HepG2 (cell line): ENCODE measurements at regions not wholly inside any gene's neighbourhood (a gene's known extent, or its start where the extent isn't known, plus 50 kb on each side); places are given as distances from the start of the nearest gene placed in this dataset.

Source experiments
- ATAC-seq: fragments of 200-7000 bp; cut with Tn5 transposase; 3 replicates; pipeline ENCODE4 v1.9.1; 2020; ENCODE audit warnings: mild to moderate bottlenecking, moderate library complexity
- BruUV-seq: library from RNA; stranded (reverse); fragments of 400-500 nt; replicated peaks from 2 replicates; lab custom pipeline; 2021; lab: Mats Ljungman, UMichigan
- CTCF ChIA-PET: fragments of 300-600 bp; formaldehyde crosslinking; extraction: SDS; loops from one replicate; lab custom pipeline; 2021; ENCODE audit warnings: low total read pairs, inconsistent platforms, low intra/inter-chr PET ratio; lab: Yijun Ruan, JAX
- POLR2A ChIA-PET: fragments of 350-600 bp; sonication (Branson Sonifier 250); formaldehyde crosslinking; loops from one replicate; lab custom pipeline; 2020; ENCODE audit warnings: antibody characterized with exemption, inconsistent platforms; lab: Yijun Ruan, JAX
- DNase-seq: peaks from one replicate; pipeline ENCODE4 v3.0.0-alpha.2; 2015; ENCODE audit warnings: low spot score
- FAIRE-seq: peaks from 3 replicates; lab custom pipeline; 2011; peaks lifted over from hg19 to GRCh38; lab: Jason Lieb, UNC
- H2AFZ ChIP-seq: one replicate; pipeline ENCODE4 v1.6.1; 2011; ENCODE audit warnings: low read length, inconsistent platforms
- H3K27ac ChIP-seq: fragments of 300-600 bp; 3 replicates; pipeline ENCODE4 v1.8.0; 2011; ENCODE audit warnings: mixed run types, mild to moderate bottlenecking, mixed read lengths, low read length, inconsistent platforms; ENCODE audit not compliant: insufficient read depth; ENCODE audit errors: extremely low read length
- H3K27me3 ChIP-seq, 2 experiments: fragments of 200-600 bp in 1 of 2; 2 replicates in 1 of 2; 3 replicates in 1 of 2; pipeline versions ENCODE4 v1.6.0 to v1.8.0; 2011; ENCODE audit warnings: low read length in 2 of 2, mild to moderate bottlenecking in 2 of 2, moderate library complexity in 2 of 2, inconsistent platforms in 1 of 2; ENCODE audit not compliant: insufficient read depth in 2 of 2, control insufficient read depth in 1 of 2
- H3K36me3 ChIP-seq, 2 experiments: fragments of 200-600 bp in 1 of 2; replicated peaks in 1 of 2; 2 replicates in 1 of 2; 3 replicates in 1 of 2; pipeline versions ENCODE4 v1.5.1 to v1.8.0; 2011; ENCODE audit warnings: low read length in 2 of 2, inconsistent platforms in 1 of 2; ENCODE audit not compliant: insufficient read depth in 2 of 2, control insufficient read depth in 1 of 2
- H3K4me1 ChIP-seq: 2 replicates; pipeline ENCODE4 v1.5.1; 2012; ENCODE audit warnings: low read length, inconsistent platforms; ENCODE audit not compliant: insufficient read depth
- H3K4me2 ChIP-seq: 2 replicates; pipeline ENCODE4 v1.6.0; 2011; ENCODE audit warnings: low read depth, low read length, inconsistent platforms
- H3K4me3 ChIP-seq, 3 experiments: fragments of 200-600 bp in 1 of 3; sonication (generic), shearing (Covaris generic) in 1 of 3; replicated peaks in 1 of 3; 2 replicates each; pipeline ENCODE4 v1.5.1; 2011 to 2016; ENCODE audit warnings: low read length in 3 of 3, inconsistent platforms in 2 of 3, low read depth in 2 of 3, mild to moderate bottlenecking in 2 of 3, control low read depth in 1 of 3, mixed read lengths in 1 of 3; ENCODE audit not compliant: insufficient read depth in 1 of 3
- H3K79me2 ChIP-seq: one replicate; pipeline ENCODE4 v1.6.1; 2011; ENCODE audit warnings: low read length, inconsistent platforms; ENCODE audit not compliant: insufficient read depth
- H3K9ac ChIP-seq: 2 replicates; pipeline ENCODE4 v1.6.0; 2011; ENCODE audit warnings: mild to moderate bottlenecking, low read depth, low read length, inconsistent platforms; ENCODE audit not compliant: insufficient read depth
- H3K9me3 ChIP-seq: 2 replicates; pipeline ENCODE4 v1.5.1; 2012; ENCODE audit warnings: mild to moderate bottlenecking, low read length
- H4K20me1 ChIP-seq: 2 replicates; pipeline ENCODE4 v1.6.0; 2011; ENCODE audit warnings: inconsistent platforms, mild to moderate bottlenecking, low read length, moderate library complexity; ENCODE audit not compliant: insufficient read depth
- CBX2 ChIP-seq, 2 experiments: fragments of 200-600 bp in 1 of 2; sonication (generic); formaldehyde crosslinking in 1 of 2; IDR thresholded peaks; 2 replicates each; pipeline versions ENCODE4 v1.7.0 to v1.8.1; 2018 to 2022; ENCODE audit warnings: low read depth in 2 of 2, low read length in 1 of 2, mild to moderate bottlenecking in 1 of 2, missing genetic modification reagents in 1 of 2
- CCAR2 ChIP-seq: fragments of 200-400 bp; formaldehyde crosslinking; optimal IDR thresholded peaks from 2 replicates; pipeline ENCODE3; 2018; ENCODE audit warnings: low read depth, mild to moderate bottlenecking, low read length, moderate library complexity
- HMG20A ChIP-seq: IDR thresholded peaks from 2 replicates; pipeline ENCODE4 v1.6.1; 2016; ENCODE audit warnings: borderline replicate concordance
- NCOR1 ChIP-seq: fragments of 200-600 bp; sonication (generic); IDR thresholded peaks from 2 replicates; pipeline ENCODE4 v1.7.0; 2017; ENCODE audit warnings: antibody characterized with exemption, low read length, borderline replicate concordance
- NFE2 ChIP-seq: sonication (generic); formaldehyde crosslinking; IDR thresholded peaks from 2 replicates; pipeline ENCODE4 v1.4.0; 2020; ENCODE audit warnings: missing genetic modification reagents
- PLRG1 ChIP-seq: fragments of 450-650 bp; conservative IDR thresholded peaks from 2 replicates; pipeline ENCODE4 v1.6.1; 2016
- ZNF660 ChIP-seq: sonication (generic); formaldehyde crosslinking; IDR thresholded peaks from 2 replicates; pipeline ENCODE4 v1.5.1; 2020; ENCODE audit warnings: mild to moderate bottlenecking, low read depth, missing genetic modification reagents, borderline replicate concordance
- WGBS: methylation state at CpG from one replicate; pipeline ENCODE4 v1.1.6; 2017; ENCODE audit warnings: low lambda C conversion rate; 5-methylcytosine and 5-hydroxymethylcytosine counted together
- in situ Hi-C: cut with HindIII; loops from 2 replicates; pipeline ENCODE4 v1.10.0; 2017; ENCODE audit warnings: low pct_unique_long_range_greater_than_20kb; ENCODE audit not compliant: extremely low pct_ligation_motif_present
- intact Hi-C: fragments of 100-400 bp; cut with micrococcal nuclease; formaldehyde crosslinking; loops from one replicate; pipeline ENCODE4 v1.10.0; 2022; ENCODE audit not compliant: unreplicated experiment
- TF ChIP-seq, protein P1 (sequence below): sonication (generic); formaldehyde crosslinking; conservative IDR thresholded peaks from 2 replicates; pipeline ENCODE4 v1.8.0; 2022; ENCODE audit warnings: missing genetic modification reagents
- TF ChIP-seq, protein P2 (sequence below): sonication (generic); formaldehyde crosslinking; IDR thresholded peaks from 2 replicates; pipeline ENCODE4 v1.4.0; 2020; ENCODE audit warnings: missing genetic modification reagents, borderline replicate concordance
- TF ChIP-seq, protein P3 (sequence below): sonication (generic); formaldehyde crosslinking; IDR thresholded peaks from 2 replicates; pipeline ENCODE4 v1.4.0; 2020; ENCODE audit warnings: missing genetic modification reagents

DNA sequence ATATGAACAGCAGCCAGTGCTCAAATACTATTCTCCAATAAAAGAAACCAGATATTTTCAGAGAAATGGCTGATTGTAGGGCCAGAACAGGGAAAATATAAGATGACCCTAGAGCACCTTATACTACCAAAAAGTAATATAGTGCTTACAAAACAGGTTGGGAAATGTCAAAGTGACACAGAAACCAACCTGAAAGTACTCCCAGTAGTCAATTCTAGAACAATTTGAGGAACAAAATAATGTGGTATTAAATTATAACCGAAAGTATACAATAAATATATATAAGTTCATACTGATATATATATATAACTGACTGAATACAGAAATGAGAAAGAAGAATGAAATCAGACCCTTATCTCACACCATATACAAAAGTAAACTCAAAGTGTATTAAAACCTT lies 657.2 kb upstream of the PHF14 start:
- Histone ChIP-seq H3K36me3 (no peaks in the 10 kb centered on the region), H3K27ac (no peak overlapping the region), H3K27me3 (no peaks in the 10 kb centered on the region), H3K4me3 (no peak overlapping the region), H3K9me3 (peaks cover 71% of the 10 kb centered on the region), H4K20me1 (no peaks in the 10 kb centered on the region), H3K79me2 (no peaks in the 10 kb centered on the region), H3K9ac (no peak overlapping the region), H2AFZ (no peak overlapping the region), H3K4me2 (no peak overlapping the region), H3K4me1 (no peaks in the 10 kb centered on the region)
- FAIRE-seq (no peak), DNase-seq (no peak), ATAC-seq (no peak)
- TF ChIP-seq HMG20A (CRISPR knock-in tag) (no peak), PLRG1 (no peak), CCAR2 (no peak), CBX2 (IDR thresholded peaks at IDR 0.05; ENCODE audit: low read depth, low read length) (no peak), CBX2 (CRISPR knock-in tag; IDR thresholded peaks at IDR 0.05; ENCODE audit: low read depth) (no peak), ZNF660 (CRISPR knock-in tag) (no peak), NFE2 (CRISPR knock-in tag) (no peak), NCOR1 (no peak)
- TF ChIP-seq, protein P1, sequence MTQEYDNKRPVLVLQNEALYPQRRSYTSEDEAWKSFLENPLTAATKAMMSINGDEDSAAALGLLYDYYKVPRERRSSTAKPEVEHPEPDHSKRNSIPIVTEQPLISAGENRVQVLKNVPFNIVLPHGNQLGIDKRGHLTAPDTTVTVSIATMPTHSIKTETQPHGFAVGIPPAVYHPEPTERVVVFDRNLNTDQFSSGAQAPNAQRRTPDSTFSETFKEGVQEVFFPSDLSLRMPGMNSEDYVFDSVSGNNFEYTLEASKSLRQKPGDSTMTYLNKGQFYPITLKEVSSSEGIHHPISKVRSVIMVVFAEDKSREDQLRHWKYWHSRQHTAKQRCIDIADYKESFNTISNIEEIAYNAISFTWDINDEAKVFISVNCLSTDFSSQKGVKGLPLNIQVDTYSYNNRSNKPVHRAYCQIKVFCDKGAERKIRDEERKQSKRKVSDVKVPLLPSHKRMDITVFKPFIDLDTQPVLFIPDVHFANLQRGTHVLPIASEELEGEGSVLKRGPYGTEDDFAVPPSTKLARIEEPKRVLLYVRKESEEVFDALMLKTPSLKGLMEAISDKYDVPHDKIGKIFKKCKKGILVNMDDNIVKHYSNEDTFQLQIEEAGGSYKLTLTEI (CRISPR knock-in tag) = no peak
- TF ChIP-seq, protein P2, sequence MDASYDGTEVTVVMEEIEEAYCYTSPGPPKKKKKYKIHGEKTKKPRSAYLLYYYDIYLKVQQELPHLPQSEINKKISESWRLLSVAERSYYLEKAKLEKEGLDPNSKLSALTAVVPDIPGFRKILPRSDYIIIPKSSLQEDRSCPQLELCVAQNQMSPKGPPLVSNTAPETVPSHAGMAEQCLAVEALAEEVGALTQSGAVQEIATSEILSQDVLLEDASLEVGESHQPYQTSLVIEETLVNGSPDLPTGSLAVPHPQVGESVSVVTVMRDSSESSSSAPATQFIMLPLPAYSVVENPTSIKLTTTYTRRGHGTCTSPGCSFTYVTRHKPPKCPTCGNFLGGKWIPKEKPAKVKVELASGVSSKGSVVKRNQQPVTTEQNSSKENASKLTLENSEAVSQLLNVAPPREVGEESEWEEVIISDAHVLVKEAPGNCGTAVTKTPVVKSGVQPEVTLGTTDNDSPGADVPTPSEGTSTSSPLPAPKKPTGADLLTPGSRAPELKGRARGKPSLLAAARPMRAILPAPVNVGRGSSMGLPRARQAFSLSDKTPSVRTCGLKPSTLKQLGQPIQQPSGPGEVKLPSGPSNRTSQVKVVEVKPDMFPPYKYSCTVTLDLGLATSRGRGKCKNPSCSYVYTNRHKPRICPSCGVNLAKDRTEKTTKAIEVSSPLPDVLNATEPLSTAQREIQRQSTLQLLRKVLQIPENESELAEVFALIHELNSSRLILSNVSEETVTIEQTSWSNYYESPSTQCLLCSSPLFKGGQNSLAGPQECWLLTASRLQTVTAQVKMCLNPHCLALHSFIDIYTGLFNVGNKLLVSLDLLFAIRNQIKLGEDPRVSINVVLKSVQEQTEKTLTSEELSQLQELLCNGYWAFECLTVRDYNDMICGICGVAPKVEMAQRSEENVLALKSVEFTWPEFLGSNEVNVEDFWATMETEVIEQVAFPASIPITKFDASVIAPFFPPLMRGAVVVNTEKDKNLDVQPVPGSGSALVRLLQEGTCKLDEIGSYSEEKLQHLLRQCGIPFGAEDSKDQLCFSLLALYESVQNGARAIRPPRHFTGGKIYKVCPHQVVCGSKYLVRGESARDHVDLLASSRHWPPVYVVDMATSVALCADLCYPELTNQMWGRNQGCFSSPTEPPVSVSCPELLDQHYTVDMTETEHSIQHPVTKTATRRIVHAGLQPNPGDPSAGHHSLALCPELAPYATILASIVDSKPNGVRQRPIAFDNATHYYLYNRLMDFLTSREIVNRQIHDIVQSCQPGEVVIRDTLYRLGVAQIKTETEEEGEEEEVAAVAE (CRISPR knock-in tag) = no peak
- TF ChIP-seq, protein P3, sequence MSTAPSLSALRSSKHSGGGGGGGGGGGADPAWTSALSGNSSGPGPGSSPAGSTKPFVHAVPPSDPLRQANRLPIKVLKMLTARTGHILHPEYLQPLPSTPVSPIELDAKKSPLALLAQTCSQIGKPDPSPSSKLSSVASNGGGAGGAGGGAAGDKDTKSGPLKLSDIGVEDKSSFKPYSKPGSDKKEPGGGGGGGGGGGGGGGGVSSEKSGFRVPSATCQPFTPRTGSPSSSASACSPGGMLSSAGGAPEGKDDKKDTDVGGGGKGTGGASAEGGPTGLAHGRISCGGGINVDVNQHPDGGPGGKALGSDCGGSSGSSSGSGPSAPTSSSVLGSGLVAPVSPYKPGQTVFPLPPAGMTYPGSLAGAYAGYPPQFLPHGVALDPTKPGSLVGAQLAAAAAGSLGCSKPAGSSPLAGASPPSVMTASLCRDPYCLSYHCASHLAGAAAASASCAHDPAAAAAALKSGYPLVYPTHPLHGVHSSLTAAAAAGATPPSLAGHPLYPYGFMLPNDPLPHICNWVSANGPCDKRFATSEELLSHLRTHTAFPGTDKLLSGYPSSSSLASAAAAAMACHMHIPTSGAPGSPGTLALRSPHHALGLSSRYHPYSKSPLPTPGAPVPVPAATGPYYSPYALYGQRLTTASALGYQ (CRISPR knock-in tag) = no peak
- ChIA-PET CTCF (no interaction called here), POLR2A (no interaction called here)
- in situ Hi-C loops = no loop called here
- 2% methylated on average over 1 of the region's 1 CpG for WGBS
- intact Hi-C loops = no loop called here
- BruUV-seq = no TSS peak
